ENCODE measurements at regions not wholly inside any gene's neighbourhood (a gene's known extent, or its start where the extent isn't known, plus 50 kb on each side); places are given as distances from the start of the nearest gene placed in this dataset.

- in situ Hi-C loops (cut with MboI; ENCODE audit: low pct_ligation_motif_present in 1 of 4, low pct_unique_long_range_greater_than_20kb in 1 of 4, low sequenced_read_pairs in 3 of 4), result no loop called here
- Histone ChIP-seq H3K4me1 (no peaks in the 10 kb centered on the region), H3K9me3 (no peaks in the 10 kb centered on the region), H3K27me3 (no peaks in the 10 kb centered on the region), H3K36me3 (no peaks in the 10 kb centered on the region), H3K4me3 (no peak overlapping the region), H3K27ac (no peak overlapping the region)
- DNase-seq, result no peak
- intact Hi-C loops (cut with DNase I; ENCODE audit: low total_unique reads), result no loop called here
- no peak for TF ChIP-seq CTCF (IDR thresholded peaks at IDR 0.05)
- TF ChIP-seq POLR2A (IDR thresholded peaks at IDR 0.05), result no peak
- TF ChIP-seq POLR2AphosphoS5 (IDR thresholded peaks at IDR 0.05), result no peak
- no peak for TF ChIP-seq EP300 (IDR thresholded peaks at IDR 0.05; ENCODE audit: low read depth)
Measured at GRCh38 chr10:16360425-16360824, 76.4 kb upstream of the PTER start.

- in situ Hi-C loops (cut with MboI; ENCODE audit: low pct_ligation_motif_present in 1 of 4, low pct_unique_long_range_greater_than_20kb in 1 of 4, low sequenced_read_pairs in 3 of 4), result no loop called here
- Histone ChIP-seq H3K4me3 (no peak overlapping the region), H3K36me3 (no peaks in the 10 kb centered on the region), H3K4me1 (no peaks in the 10 kb centered on the region), H3K27me3 (no peaks in the 10 kb centered on the region), H3K27ac (no peak overlapping the region), H3K9me3 (no peaks in the 10 kb centered on the region)
- no peak for DNase-seq
- TF ChIP-seq CTCF (IDR thresholded peaks at IDR 0.05) (no peak), POLR2AphosphoS5 (IDR thresholded peaks at IDR 0.05) (no peak), EP300 (IDR thresholded peaks at IDR 0.05; ENCODE audit: low read depth) (no peak), POLR2A (IDR thresholded peaks at IDR 0.05) (no peak)
- WGBS, 2 donors (ENCODE audit: low coverage in 1 of 2), result 85% methylated on average over 3 of the region's 3 CpGs; no CpG with 5 or more reads in 1 of the 2 donors
- intact Hi-C loops (cut with DNase I; ENCODE audit: low total_unique reads), result no loop called here
Measured at GRCh38 chr10:16361086-16361485, 75.7 kb upstream of the PTER start.

GRCh38 chr10:16363741-16364140, 73.1 kb upstream of the PTER start:
- Histone ChIP-seq H3K27me3 (no peaks in the 10 kb centered on the region), H3K36me3 (no peaks in the 10 kb centered on the region), H3K4me3 (no peak overlapping the region), H3K27ac (no peak overlapping the region), H3K4me1 (no peaks in the 10 kb centered on the region), H3K9me3 (no peaks in the 10 kb centered on the region)
- TF ChIP-seq POLR2AphosphoS5 (IDR thresholded peaks at IDR 0.05) (no peak), CTCF (IDR thresholded peaks at IDR 0.05) (no peak), POLR2A (IDR thresholded peaks at IDR 0.05) (no peak), EP300 (IDR thresholded peaks at IDR 0.05; ENCODE audit: low read depth) (no peak)
- no peak for DNase-seq
- in situ Hi-C loops (cut with MboI; ENCODE audit: low pct_ligation_motif_present in 1 of 4, low pct_unique_long_range_greater_than_20kb in 1 of 4, low sequenced_read_pairs in 3 of 4), result no loop called here
- WGBS, 2 donors (ENCODE audit: low coverage in 1 of 2), result 87 to 88% methylated on average over 8 of the region's 8 CpGs
- intact Hi-C loops (cut with DNase I; ENCODE audit: low total_unique reads), result no loop called here

GRCh38 chr10:16367621-16368292, 69.1 kb upstream of the PTER start:
- Histone ChIP-seq H3K27ac (no peak overlapping the region), H3K4me3 (no peak overlapping the region), H3K36me3 (no peaks in the 10 kb centered on the region), H3K27me3 (no peaks in the 10 kb centered on the region), H3K9me3 (no peaks in the 10 kb centered on the region), H3K4me1 (no peaks in the 10 kb centered on the region)
- no peak for TF ChIP-seq POLR2AphosphoS5 (IDR thresholded peaks at IDR 0.05)
- no peak for TF ChIP-seq EP300 (IDR thresholded peaks at IDR 0.05; ENCODE audit: low read depth)
- no peak for TF ChIP-seq CTCF (IDR thresholded peaks at IDR 0.05)
- no peak for TF ChIP-seq POLR2A (IDR thresholded peaks at IDR 0.05)
- no peak for DNase-seq
- intact Hi-C loops (cut with DNase I; ENCODE audit: low total_unique reads), result no loop called here
- WGBS, 2 donors (ENCODE audit: low coverage in 1 of 2), result 56 to 64% methylated on average over 6 to 7 of the region's 7 CpGs
- in situ Hi-C loops (cut with MboI; ENCODE audit: low pct_ligation_motif_present in 1 of 4, low pct_unique_long_range_greater_than_20kb in 1 of 4, low sequenced_read_pairs in 3 of 4), result no loop called here
